A549 (cell line): ENCODE measurements at regions not wholly inside any gene's neighbourhood (a gene's known extent, or its start where the extent isn't known, plus 50 kb on each side); places are given as distances from the start of the nearest gene placed in this dataset.

ENCODE experiments used
- EHMT2 ChIP-seq: fragments of 200-600 bp; sonication (generic); IDR thresholded peaks from 2 replicates; pipeline ENCODE4 v1.6.1; 2016; ENCODE audit warnings: antibody characterized with exemption, low read depth, mild to moderate bottlenecking, moderate library complexity
- EP300 ChIP-seq, 2 experiments: fragments of >200 bp; sonication (Bioruptor Twin); formaldehyde crosslinking; IDR thresholded peaks; 2 replicates in 1 of 2; 3 replicates in 1 of 2; pipeline ENCODE4 v1.6.1; 2016 to 2017
- HMGXB4 ChIP-seq: fragments of 250-450 bp; sonication (Bioruptor Pico); IDR thresholded peaks from 2 replicates; pipeline ENCODE4 v1.5.0; 2021; ENCODE audit warnings: mild to moderate bottlenecking, moderate library complexity, borderline replicate concordance
- JUN ChIP-seq, 2 experiments: fragments of >200 bp; sonication (Bioruptor Twin); formaldehyde crosslinking; IDR thresholded peaks; 2 replicates in 1 of 2; 3 replicates in 1 of 2; pipeline ENCODE4 v1.6.1; 2016 to 2017
- JUNB ChIP-seq: fragments of >200 bp; sonication (Bioruptor Twin); formaldehyde crosslinking; IDR thresholded peaks from 2 replicates; pipeline ENCODE4 v1.6.1; 2016
- MAFK ChIP-seq: fragments of 450-650 bp; IDR thresholded peaks from 2 replicates; pipeline ENCODE4 v1.6.1; 2014; ENCODE audit not compliant: partially characterized antibody
- RCOR1 ChIP-seq: fragments of 150-350 bp; IDR thresholded peaks from 2 replicates; pipeline ENCODE4 v1.6.1; 2014; ENCODE audit warnings: antibody characterized with exemption, low read length, low read depth
- REST ChIP-seq: fragments of 200-600 bp; sonication (generic); IDR thresholded peaks from 2 replicates; pipeline ENCODE4 v1.6.1; 2016; ENCODE audit warnings: antibody characterized with exemption, mild to moderate bottlenecking, moderate library complexity
- RFX5 ChIP-seq: fragments of 450-650 bp; IDR thresholded peaks from 2 replicates; pipeline ENCODE4 v1.7.1; 2014; ENCODE audit warnings: antibody characterized with exemption, mild to moderate bottlenecking, moderate library complexity
- TF ChIP-seq, protein P1 (sequence below): fragments of >200 bp; sonication (Bioruptor Twin); formaldehyde crosslinking; IDR thresholded peaks from 3 replicates; pipeline ENCODE4 v1.5.1; 2016
- TF ChIP-seq, protein P2 (sequence below): IDR thresholded peaks from 2 replicates; pipeline ENCODE4 v1.6.1; 2012
- TF ChIP-seq, protein P3 (sequence below): fragments of 150-350 bp; IDR thresholded peaks from 2 replicates; pipeline ENCODE4 v1.6.1; 2014; ENCODE audit warnings: low read depth, mild to moderate bottlenecking, low read length
- TF ChIP-seq, protein P4 (sequence below): fragments of >200 bp; sonication (Bioruptor Twin); formaldehyde crosslinking; IDR thresholded peaks from 3 replicates; pipeline ENCODE4 v1.6.1; 2016

- TF ChIP-seq, protein P1, sequence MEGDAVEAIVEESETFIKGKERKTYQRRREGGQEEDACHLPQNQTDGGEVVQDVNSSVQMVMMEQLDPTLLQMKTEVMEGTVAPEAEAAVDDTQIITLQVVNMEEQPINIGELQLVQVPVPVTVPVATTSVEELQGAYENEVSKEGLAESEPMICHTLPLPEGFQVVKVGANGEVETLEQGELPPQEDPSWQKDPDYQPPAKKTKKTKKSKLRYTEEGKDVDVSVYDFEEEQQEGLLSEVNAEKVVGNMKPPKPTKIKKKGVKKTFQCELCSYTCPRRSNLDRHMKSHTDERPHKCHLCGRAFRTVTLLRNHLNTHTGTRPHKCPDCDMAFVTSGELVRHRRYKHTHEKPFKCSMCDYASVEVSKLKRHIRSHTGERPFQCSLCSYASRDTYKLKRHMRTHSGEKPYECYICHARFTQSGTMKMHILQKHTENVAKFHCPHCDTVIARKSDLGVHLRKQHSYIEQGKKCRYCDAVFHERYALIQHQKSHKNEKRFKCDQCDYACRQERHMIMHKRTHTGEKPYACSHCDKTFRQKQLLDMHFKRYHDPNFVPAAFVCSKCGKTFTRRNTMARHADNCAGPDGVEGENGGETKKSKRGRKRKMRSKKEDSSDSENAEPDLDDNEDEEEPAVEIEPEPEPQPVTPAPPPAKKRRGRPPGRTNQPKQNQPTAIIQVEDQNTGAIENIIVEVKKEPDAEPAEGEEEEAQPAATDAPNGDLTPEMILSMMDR = no peak
- no peak for TF ChIP-seq RFX5
- no peak for TF ChIP-seq EHMT2
- no peak for TF ChIP-seq RCOR1
- TF ChIP-seq, protein P2, sequence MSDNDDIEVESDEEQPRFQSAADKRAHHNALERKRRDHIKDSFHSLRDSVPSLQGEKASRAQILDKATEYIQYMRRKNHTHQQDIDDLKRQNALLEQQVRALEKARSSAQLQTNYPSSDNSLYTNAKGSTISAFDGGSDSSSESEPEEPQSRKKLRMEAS = no peak
- TF ChIP-seq REST = no peak
- TF ChIP-seq JUN (IDR thresholded peaks at IDR 0.05) = no peak
- no peak for TF ChIP-seq EP300 (IDR thresholded peaks at IDR 0.05)
- TF ChIP-seq JUNB = no peak
- TF ChIP-seq MAFK = no peak
- TF ChIP-seq, protein P3, sequence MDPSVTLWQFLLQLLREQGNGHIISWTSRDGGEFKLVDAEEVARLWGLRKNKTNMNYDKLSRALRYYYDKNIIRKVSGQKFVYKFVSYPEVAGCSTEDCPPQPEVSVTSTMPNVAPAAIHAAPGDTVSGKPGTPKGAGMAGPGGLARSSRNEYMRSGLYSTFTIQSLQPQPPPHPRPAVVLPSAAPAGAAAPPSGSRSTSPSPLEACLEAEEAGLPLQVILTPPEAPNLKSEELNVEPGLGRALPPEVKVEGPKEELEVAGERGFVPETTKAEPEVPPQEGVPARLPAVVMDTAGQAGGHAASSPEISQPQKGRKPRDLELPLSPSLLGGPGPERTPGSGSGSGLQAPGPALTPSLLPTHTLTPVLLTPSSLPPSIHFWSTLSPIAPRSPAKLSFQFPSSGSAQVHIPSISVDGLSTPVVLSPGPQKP = no peak
- no peak for TF ChIP-seq HMGXB4 (CRISPR knock-in tag)
- TF ChIP-seq, protein P4, sequence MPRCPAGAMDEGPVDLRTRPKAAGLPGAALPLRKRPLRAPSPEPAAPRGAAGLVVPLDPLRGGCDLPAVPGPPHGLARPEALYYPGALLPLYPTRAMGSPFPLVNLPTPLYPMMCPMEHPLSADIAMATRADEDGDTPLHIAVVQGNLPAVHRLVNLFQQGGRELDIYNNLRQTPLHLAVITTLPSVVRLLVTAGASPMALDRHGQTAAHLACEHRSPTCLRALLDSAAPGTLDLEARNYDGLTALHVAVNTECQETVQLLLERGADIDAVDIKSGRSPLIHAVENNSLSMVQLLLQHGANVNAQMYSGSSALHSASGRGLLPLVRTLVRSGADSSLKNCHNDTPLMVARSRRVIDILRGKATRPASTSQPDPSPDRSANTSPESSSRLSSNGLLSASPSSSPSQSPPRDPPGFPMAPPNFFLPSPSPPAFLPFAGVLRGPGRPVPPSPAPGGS = no peak
Observed at GRCh38 chr5:163580516-163580915, 75.1 kb downstream of the MAT2B start.
